ENCODE measurements at regions not wholly inside any gene's neighbourhood (a gene's known extent, or its start where the extent isn't known, plus 50 kb on each side); places are given as distances from the start of the nearest gene placed in this dataset.
A peak's percentile ranks its signal among the peaks of the same experiment; 100 is the strongest.
"Not testable (repeated sequence)": the region's sequence is repeated elsewhere in the genome, so short reads cannot be mapped to it uniquely, and the experiment has no call there.

DNA sequence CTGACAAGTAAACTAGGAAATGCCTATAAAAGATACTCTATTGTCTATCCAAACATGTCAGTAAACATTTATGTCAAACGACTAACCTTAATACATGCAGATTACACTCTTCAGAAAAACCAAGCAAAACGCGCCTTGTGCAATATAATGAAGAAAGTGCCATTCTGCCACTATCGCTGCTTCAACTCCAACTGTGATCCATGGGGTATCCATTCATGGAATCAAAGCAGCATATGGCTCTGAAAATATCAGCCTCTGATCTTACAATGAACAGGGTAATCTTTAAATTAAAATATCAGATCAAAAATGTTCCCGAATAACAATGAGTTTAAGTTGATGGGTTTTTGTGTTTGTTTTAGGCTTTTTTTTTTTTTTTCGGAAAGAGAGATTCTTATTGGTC lies 105.5 kb upstream of the SETMAR start:
- no peaks in the 10 kb centered on the region for H3K27me3 Mint-ChIP-seq
- no peak overlapping the region for H3K4me3 Mint-ChIP-seq

DNA sequence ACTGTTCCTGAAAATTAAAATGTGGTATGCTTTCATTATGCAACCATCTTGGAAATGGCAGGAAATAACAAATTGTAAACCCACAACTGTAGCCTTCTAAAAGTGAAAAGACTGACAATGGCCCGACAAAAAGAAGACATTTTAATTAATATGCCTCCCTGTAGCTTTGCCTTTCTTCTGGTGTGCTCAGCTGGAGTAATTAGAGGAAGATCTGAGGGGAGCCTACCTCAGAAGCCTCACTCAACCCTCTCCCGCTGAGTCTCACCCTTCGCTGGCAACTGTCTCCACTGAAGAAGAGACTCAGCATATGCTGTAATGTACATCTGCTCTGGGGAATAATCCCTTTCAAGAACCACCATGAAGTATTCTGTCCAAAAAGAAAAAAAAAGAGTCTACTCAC lies 104.7 kb upstream of the SETMAR start:
- H3K9me3 Mint-ChIP-seq: peaks cover 0 to 13% of the 10 kb centered on the region in 2 donors
- H3K27ac Mint-ChIP-seq: no peak overlapping the region
- H3K4me1 Mint-ChIP-seq: no peaks in the 10 kb centered on the region
- ATAC-seq (no peak), DNase-seq (no peak)
- no peak overlapping the region for H3K4me3 Mint-ChIP-seq
- no peaks in the 10 kb centered on the region for H3K27me3 Mint-ChIP-seq

More for the DNA sequence above, 105.5 kb upstream of the SETMAR start:
- DNase-seq (no peak), ATAC-seq (no peak)
- Mint-ChIP-seq H3K4me1 (no peaks in the 10 kb centered on the region), H3K27ac (no peak overlapping the region), H3K9me3 (peaks cover 0 to 7% of the 10 kb centered on the region in 2 donors)

GRCh38 chr3:4204776-4205175 lies 98.4 kb upstream of the SETMAR start:
- H3K27me3 Mint-ChIP-seq, H3K4me3 Mint-ChIP-seq, ATAC-seq: not testable (repeated sequence)

DNA sequence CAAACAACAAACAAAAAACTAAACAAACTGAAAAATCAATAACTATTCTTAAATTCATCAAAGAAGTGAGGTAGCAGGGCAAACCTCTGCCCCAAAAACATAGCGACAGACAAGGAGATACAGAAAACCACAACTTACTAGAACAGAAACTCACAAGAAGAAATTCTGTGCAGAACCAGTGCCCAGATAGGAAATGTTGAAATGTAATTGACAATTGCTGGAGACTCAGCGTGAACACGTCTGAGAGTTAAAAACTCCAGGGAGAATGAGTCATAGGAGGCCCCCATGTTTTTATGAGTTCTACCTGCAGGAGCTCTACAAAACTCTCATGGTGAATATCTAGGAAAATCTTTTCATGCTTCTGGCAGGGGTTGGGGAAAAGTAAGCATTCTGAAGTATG lies 95.5 kb upstream of the SETMAR start:
- DNase-seq: no peak
- H3K4me3 Mint-ChIP-seq: no peak overlapping the region
- no peaks in the 10 kb centered on the region for H3K27me3 Mint-ChIP-seq
- peaks cover 10 to 36% of the 10 kb centered on the region in 2 donors for H3K9me3 Mint-ChIP-seq
- peak; percentile 53 for ATAC-seq
- H3K27ac Mint-ChIP-seq: no peak overlapping the region
- H3K4me1 Mint-ChIP-seq: no peaks in the 10 kb centered on the region

More at GRCh38 chr3:4204776-4205175, 98.4 kb upstream of the SETMAR start:
- not testable (repeated sequence) for DNase-seq, H3K4me1 Mint-ChIP-seq, H3K27ac Mint-ChIP-seq
- peaks cover 4 to 30% of the 10 kb centered on the region in 2 donors for H3K9me3 Mint-ChIP-seq

- Mint-ChIP-seq H3K27ac (no peak overlapping the region), H3K4me3 (no peak overlapping the region), H3K27me3 (no peaks in the 10 kb centered on the region), H3K9me3 (peaks cover 19 to 39% of the 10 kb centered on the region in 2 donors), H3K4me1 (no peaks in the 10 kb centered on the region)
- ATAC-seq (no peak), DNase-seq (no peak)
Observed at GRCh38 chr3:4208556-4208955, 94.6 kb upstream of the SETMAR start.

DNA sequence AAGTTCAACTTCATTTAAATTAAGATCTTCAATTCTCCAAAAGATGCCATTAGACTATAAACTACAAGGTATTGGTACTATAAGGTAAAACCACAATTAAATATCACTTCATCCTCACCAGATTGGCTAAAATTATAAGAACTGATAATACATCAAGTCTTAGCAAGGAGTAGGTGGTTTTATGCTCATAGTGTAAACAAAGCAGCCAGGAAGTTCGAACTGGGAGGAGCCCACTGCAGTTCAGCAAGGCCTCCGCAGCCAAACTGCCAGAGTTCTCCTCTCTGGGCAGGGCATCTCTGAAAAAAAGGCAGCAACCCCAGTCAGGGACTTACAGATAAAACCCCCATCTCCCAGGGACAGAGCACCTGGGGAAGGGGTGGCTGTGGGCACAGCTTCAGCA lies 91.6 kb upstream of the SETMAR start:
- Mint-ChIP-seq H3K27me3 (no peaks in the 10 kb centered on the region), H3K4me3 (no peak overlapping the region), H3K27ac (no peak overlapping the region), H3K4me1 (no peaks in the 10 kb centered on the region), H3K9me3 (peaks cover 27 to 47% of the 10 kb centered on the region in 2 donors)
- DNase-seq (no peak), ATAC-seq (no peak)

- not testable (repeated sequence) for ATAC-seq, DNase-seq
Observed at GRCh38 chr3:4213420-4213819, 89.7 kb upstream of the SETMAR start.

DNA sequence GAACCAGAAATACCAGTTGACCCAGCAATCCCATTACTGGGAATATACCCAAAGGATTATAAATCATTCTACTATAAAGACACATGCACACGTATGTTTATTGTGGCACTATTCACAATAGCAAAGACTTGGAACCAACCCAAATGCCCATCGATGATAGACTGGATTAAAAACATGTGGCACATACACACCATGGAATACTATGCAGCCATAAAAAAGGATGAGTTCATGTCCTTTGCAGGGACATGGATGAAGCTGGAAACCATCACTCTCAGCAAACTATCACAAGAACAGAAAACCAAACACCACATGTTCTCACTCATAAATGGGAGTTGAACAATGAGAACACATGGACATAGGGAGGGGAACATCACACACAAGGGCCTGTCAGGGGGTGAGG lies 86.2 kb upstream of the SETMAR start:
- not testable (repeated sequence) for ATAC-seq, DNase-seq, H3K27me3 Mint-ChIP-seq, H3K4me1 Mint-ChIP-seq, H3K4me3 Mint-ChIP-seq, H3K27ac Mint-ChIP-seq
- peaks cover 28 to 48% of the 10 kb centered on the region in 2 donors for H3K9me3 Mint-ChIP-seq

More at GRCh38 chr3:4213420-4213819, 89.7 kb upstream of the SETMAR start:
- peaks cover 28 to 49% of the 10 kb centered on the region in 2 donors for H3K9me3 Mint-ChIP-seq
- H3K4me3 Mint-ChIP-seq, H3K4me1 Mint-ChIP-seq, H3K27ac Mint-ChIP-seq, H3K27me3 Mint-ChIP-seq: not testable (repeated sequence)

DNA sequence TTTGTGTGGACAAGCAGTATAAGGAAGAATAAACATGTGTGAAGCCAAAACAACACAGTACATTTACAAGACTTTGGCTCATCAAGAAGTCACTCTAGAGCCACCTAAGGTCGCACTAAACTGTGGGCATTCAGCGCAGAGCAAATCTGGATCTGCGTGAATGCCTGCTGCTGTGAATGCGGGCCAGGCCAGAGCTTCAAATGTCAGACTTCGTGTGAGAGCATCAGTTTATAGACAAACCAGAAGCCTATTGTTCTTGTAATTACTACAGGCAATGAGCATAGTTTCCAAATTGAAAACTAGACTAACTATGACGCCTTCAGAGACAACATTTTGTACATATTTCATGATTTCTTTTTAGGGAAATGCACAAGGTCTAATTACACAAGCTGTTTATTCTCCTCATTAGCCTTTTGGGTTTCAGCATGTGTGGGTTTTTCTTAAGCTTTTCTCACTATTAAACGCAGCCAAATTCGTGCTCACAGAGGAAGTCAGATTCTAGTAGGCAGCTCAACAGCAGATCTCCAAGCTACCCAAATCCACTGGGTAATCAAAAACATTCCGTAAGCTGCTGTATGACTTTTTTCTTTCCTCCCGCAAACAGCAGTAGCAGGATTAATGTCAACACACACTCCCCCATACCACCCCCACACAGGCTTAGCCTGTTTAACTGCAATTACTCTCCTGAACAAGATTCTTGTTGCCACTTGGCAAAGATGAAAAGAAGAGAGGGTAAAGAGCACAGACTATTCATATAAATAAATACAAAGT lies 84.5 kb upstream of the SETMAR start:
- no peak overlapping the region for H3K27ac Mint-ChIP-seq
- no peak overlapping the region for H3K4me3 Mint-ChIP-seq
- ATAC-seq (no peak), DNase-seq (no peak)
- H3K9me3 Mint-ChIP-seq: peaks cover 14 to 32% of the 10 kb centered on the region in 2 donors
- H3K4me1 Mint-ChIP-seq: peaks cover 4% of the 10 kb centered on the region
- H3K27me3 Mint-ChIP-seq: no peaks in the 10 kb centered on the region

- Mint-ChIP-seq H3K9me3 (peaks cover 9 to 26% of the 10 kb centered on the region in 2 donors), H3K4me1 (peaks cover 6% of the 10 kb centered on the region), H3K27me3 (no peaks in the 10 kb centered on the region), H3K4me3 (no peak overlapping the region), H3K27ac (no peak overlapping the region)
- no peak for DNase-seq
- no peak for ATAC-seq
Observed at GRCh38 chr3:4219227-4219568, 84.0 kb upstream of the SETMAR start.

DNA sequence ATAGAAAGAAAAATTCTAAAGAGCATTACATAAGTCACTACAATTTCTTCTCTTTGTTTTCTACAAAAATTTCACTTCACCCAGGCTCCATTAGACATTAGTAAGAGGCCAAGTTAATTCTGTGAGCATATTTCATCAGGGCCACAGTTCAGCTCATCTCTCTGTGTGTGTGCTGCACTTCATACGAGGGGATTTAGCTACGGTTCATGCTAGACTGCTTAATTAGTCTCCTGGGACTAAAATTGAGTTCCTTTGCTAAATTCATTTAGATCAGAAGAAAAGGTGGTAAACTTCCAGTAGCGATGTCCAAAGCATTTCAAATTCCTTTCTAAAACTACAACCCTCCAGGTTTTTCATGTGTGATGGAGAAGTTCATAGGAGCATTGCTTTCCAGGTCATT lies 83.1 kb upstream of the SETMAR start:
- Mint-ChIP-seq H3K4me1 (peaks cover 6% of the 10 kb centered on the region), H3K27ac (no peak overlapping the region)

GRCh38 chr3:4222574-4223175 lies 80.5 kb upstream of the SETMAR start:
- H3K27me3 Mint-ChIP-seq: no peaks in the 10 kb centered on the region
- no peaks in the 10 kb centered on the region for H3K9me3 Mint-ChIP-seq
- peaks cover 6% of the 10 kb centered on the region for H3K4me1 Mint-ChIP-seq
- ATAC-seq (no peak), DNase-seq (no peak)
- no peak overlapping the region for H3K4me3 Mint-ChIP-seq
- H3K27ac Mint-ChIP-seq: no peak overlapping the region

More for the DNA sequence above, 83.1 kb upstream of the SETMAR start:
- H3K27me3 Mint-ChIP-seq: no peaks in the 10 kb centered on the region
- peaks cover 5 to 18% of the 10 kb centered on the region in 2 donors for H3K9me3 Mint-ChIP-seq
- no peak for DNase-seq
- H3K4me3 Mint-ChIP-seq: no peak overlapping the region
- ATAC-seq: no peak

DNA sequence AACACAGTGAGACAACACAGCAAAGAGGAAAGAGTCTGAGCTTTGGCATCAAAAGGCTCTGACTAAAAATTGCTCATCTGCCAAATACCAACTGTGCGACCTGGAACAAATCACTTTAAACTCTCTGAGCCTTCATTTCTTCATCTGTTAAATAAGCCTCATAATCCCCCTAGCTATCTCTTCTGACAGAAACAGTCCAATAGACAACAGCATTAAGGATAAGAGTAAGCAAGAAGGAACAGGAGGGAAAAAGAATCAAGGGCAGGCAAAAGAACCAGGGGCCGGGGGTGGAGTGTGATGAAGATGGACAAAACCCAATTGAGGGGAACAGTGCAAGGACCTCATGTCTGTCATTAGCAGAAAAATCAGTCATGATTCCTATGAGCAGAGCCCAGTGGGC lies 79.4 kb upstream of the SETMAR start:
- Mint-ChIP-seq H3K9me3 (no peaks in the 10 kb centered on the region), H3K4me3 (no peak overlapping the region), H3K27me3 (no peaks in the 10 kb centered on the region), H3K27ac (no peak overlapping the region), H3K4me1 (peaks cover 6% of the 10 kb centered on the region)
- DNase-seq (no peak), ATAC-seq (no peak)

- DNase-seq (no peak), ATAC-seq (no peak)
- H3K4me1 Mint-ChIP-seq: peaks cover 6% of the 10 kb centered on the region
- H3K27ac Mint-ChIP-seq: no peak overlapping the region
- no peaks in the 10 kb centered on the region for H3K9me3 Mint-ChIP-seq
- H3K4me3 Mint-ChIP-seq: no peak overlapping the region
- H3K27me3 Mint-ChIP-seq: no peaks in the 10 kb centered on the region
Observed at GRCh38 chr3:4224331-4224730, 78.8 kb upstream of the SETMAR start.

DNA sequence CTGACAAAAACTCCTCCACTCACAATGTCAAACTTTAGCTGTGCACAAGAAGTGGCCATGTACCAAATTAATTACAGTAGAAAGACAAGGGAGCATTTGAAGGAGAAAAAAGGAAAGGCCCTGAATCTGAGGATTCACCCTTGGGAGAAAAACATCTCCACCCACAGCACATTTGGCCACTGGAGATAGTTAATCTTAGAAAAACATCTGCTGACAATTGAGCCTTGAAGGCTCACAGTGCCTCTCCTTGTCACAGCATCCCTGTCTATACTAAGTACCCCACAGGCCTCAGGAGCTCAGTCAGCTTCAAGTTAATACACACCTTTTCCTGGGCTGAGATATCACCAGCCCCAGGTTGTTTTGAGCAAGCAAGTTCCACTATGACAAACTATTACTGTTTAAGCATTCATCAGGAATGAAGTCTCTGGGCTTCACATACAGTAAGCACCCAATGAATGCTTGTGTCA lies 78.1 kb upstream of the SETMAR start:
- Mint-ChIP-seq H3K9me3 (no peaks in the 10 kb centered on the region), H3K4me1 (peaks cover 6% of the 10 kb centered on the region), H3K27me3 (no peaks in the 10 kb centered on the region), H3K4me3 (no peak overlapping the region), H3K27ac (no peak overlapping the region)
- no peak for ATAC-seq
- no peak for DNase-seq

GRCh38 chr3:4228295-4228694 lies 74.9 kb upstream of the SETMAR start:
- DNase-seq (no peak), ATAC-seq (no peak)
- Mint-ChIP-seq H3K9me3 (no peaks in the 10 kb centered on the region), H3K4me3 (no peak overlapping the region), H3K27ac (no peak overlapping the region), H3K4me1 (peaks cover 5% of the 10 kb centered on the region), H3K27me3 (no peaks in the 10 kb centered on the region)

Data from stimulated activated naive CD8-positive, alpha-beta T cell treated with anti-CD3 and anti-CD28 coated beads, Interleukin-15, amount 100 ng/mL, for 72 hours (primary cell).